SK-N-DZ (cell line): ENCODE measurements at regions not wholly inside any gene's neighbourhood (a gene's known extent, or its start where the extent isn't known, plus 50 kb on each side); places are given as distances from the start of the nearest gene placed in this dataset.
"Not testable (repeated sequence)": the region's sequence is repeated elsewhere in the genome, so short reads cannot be mapped to it uniquely, and the experiment has no call there.

Source experiments
- DNase-seq: peaks from one replicate; pipeline ENCODE4 v3.0.0-alpha.2; 2015; ENCODE audit warnings: low spot score

GRCh38 chr16:60013076-60013475 lies 1279.0 kb upstream of the GOT2 start:
- DNase-seq, result no peak

DNA sequence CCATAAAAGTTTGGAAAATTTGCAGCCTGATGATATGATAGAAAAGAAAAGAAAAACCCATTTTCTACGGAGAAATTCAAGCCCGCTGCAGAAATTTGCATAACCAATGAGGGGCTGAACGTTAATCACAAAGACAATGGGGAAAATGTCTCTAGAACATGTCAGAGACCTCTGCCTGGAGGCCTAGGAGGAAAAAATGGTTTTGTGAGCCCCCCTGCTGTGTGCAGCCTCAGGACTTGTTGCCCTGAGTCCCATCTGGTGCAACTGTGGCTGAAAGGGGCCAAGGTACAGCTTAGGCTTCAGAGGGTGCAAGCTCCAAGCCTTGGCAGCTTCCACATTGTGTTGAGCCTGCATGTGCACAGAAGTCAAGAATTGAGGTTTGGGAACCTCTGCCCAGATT lies 1267.4 kb upstream of the GOT2 start:
- no peak for DNase-seq

GRCh38 chr16:59997706-59998105 lies 1263.6 kb upstream of the GOT2 start:
- DNase-seq, result no peak

GRCh38 chr16:59993101-59993500 lies 1259.0 kb upstream of the GOT2 start:
- DNase-seq, result no peak

DNA sequence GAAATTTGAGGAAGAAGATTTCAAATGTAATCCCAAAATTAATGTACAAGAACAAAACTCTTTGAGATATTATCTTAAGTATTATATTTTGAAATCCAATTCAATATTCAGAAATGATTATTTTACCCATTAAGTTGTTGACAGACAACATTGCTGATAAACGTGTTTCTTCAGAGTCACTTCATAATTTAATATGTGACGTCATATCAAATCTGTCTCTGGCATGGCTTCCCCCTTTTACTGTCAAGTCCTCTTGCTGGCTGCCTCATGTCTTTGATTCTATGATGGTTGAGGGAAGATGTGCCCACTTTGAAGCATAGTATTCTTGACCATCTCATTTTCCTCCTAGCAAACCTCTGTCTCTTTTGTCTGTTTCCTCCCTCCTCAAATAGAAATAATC lies 1257.1 kb upstream of the GOT2 start:
- DNase-seq, result no peak

DNA sequence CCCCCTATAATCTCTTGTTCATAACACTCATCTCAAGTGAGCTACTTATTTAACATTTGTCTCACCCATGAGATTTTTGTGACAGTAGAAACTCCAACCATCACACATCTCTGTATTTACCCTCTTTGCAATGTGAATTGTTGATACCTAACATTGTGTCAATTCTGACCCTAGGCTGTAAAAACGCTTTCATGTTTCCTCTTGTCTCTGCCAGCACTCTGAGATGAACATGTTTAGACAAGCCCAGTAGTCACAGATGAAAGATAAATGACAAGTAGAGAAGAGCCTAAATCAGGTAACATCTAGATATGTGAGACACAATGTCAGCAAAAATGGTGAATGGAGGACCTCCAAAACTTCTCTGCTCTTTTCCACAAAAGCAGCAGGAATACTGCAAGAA lies 1254.5 kb upstream of the GOT2 start:
- no peak for DNase-seq

DNA sequence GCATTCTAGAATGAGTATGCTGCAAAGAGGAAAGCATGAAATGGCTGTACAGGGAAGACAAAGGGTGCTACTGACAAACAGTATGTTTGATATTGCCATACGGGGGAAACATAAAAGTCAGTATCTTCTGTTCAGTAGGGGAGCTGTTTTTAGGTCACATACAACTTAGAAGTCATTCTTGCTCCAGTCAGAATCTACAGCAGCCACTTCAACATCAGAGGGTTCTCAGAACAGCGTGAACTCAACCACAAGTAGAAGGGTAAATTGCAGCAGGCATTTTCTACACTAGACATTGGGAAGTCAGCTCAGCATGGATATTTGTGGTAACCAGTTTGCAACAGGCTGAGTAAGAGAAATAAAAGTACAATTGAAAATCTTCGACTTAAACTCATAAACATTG lies 1241.8 kb upstream of the GOT2 start:
- DNase-seq, result no peak

DNA sequence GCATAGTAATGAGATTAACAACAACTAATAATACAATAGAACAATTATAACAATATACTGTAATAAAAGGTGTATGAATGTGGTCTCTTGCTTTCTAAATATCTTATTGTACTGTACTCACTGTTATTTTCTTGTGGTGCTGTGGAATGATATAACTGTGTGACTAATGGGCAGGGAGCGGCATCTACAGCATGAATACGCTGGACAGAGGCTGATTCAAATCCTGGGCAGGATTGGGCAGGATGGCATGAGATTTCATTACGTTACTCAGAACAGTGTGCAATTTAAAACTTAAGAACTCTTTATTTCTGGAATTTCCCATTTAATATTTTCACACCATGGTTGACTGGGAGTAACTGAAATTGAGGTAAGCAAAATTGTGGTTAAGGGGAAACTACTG lies 1239.8 kb upstream of the GOT2 start:
- DNase-seq, result no peak

- no peak for DNase-seq
Measured at GRCh38 chr16:59971264-59971663, 1237.1 kb upstream of the GOT2 start.

GRCh38 chr16:59964232-59964924 lies 1230.3 kb upstream of the GOT2 start:
- DNase-seq, result no peak

- DNase-seq, result no peak
Measured at GRCh38 chr16:59959311-59959710, 1225.2 kb upstream of the GOT2 start.

DNA sequence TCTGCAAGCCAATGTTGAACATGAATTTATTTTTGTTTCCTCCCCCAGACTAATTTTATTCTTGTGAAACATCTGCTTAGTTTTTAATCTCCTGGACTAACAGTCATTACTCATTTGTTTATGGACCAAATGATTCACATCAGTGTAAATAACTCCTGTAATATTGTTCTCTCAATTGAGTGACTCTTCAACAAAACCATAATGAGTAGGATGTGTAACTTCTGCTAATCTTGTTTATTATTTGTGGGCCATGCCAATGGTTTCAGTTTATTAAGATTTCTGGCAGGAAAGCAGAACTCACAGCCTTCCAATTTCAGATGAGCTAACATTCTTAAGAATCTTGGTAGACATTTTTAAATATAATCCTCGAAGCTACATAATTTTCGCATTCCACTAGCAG lies 1216.3 kb upstream of the GOT2 start:
- no peak for DNase-seq

DNA sequence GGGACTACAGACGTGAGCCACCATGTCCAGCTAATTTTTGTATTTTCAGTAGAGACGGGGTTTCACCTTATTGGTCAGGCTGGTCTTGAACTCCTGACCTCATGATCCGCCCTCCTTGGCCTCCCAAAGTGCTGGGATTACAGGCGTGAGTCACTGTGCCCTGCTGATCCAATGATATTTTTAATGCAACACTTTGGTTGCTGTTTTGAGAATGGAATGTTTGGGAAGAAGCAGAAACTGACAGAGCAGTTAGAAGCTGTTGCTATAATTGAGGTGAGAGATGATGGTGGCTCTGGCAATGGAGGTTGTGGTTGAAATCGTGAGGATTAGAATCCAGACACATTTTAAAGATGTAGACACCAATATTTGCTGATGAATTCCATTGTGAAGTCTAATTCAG lies 1209.9 kb upstream of the GOT2 start:
- not testable (repeated sequence) for DNase-seq

GRCh38 chr16:59941594-59941993 lies 1207.5 kb upstream of the GOT2 start:
- DNase-seq, result no peak

- DNase-seq, result no peak
Measured at GRCh38 chr16:59920054-59920453, 1185.9 kb upstream of the GOT2 start.

DNA sequence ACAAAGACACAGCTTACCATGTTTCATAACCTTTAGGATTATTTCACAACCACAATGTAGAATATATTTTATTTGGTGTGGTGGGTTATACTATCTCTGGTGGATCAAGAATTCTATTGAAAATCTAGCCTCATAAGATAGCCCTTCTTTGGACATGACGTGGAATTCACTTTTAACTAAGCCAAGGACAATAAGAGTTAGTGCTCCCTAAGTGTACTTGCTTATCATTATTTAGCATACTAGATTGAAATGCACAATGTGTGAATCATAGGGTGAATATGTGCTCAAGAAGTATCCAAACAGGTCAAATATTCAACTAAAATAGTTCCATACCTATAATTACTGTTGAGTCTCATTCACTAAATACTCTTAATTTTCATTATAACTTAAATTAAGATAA lies 1179.5 kb upstream of the GOT2 start:
- no peak for DNase-seq

- no peak for DNase-seq
Measured at GRCh38 chr16:59909262-59909661, 1175.1 kb upstream of the GOT2 start.

DNA sequence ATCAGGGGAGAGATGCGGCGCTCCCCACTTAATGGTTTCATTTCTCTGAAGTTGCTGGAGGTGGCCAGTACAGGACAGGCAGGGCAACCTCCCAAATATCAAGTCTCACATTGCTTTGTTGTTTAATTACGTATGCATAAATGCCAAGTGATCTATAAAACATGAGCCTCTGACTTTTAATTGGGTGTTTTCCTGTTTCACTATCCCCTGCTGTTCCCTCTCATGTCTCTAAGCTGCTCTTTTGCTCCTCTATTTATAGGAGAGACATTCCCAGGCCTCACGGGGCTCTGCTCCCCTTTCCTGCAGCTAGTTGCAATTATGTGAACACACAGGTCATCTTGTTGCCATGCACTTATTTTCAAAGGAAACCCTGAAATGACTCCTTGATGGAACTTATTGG lies 1173.5 kb upstream of the GOT2 start:
- no peak for DNase-seq

- DNase-seq, result no peak
Measured at GRCh38 chr16:59905606-59906005, 1171.5 kb upstream of the GOT2 start.

DNA sequence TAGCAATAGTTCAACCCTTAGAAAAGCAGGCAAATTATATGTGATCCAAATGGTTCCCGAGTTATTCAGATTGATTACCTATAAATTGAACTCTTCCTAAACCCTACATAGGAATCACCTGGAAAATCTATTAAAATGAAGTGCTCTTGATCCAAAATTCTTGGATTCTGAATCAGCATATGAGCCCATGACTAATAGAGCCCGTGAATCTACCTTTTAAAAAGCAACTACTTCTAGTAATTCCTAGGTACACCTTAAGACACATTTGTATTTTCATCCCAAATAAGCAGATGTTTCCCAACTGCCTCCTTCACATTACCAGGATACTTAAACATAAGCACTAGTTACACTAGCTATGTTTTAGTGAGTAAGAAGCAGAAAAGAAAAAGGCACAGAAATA lies 1171.0 kb upstream of the GOT2 start:
- no peak for DNase-seq

DNA sequence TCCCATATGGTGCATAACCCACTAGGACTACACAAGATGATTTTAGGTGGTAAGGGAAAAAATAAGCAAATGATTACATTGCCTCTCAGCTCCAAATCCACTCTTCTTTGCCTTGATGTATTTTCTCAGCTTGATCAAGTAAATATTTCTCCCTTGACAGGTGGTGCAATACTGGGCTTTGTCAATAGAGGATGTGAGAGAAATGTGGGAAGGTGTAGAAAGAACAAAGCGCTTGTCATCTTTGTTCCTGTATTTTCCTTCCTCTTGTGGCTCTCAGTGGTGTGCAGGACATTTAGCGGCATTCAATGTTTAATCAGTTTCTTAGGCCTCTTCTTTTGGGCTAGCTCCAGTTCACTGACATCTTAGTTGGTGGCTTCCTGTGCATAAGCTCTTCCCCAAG lies 1165.8 kb upstream of the GOT2 start:
- no peak for DNase-seq

DNA sequence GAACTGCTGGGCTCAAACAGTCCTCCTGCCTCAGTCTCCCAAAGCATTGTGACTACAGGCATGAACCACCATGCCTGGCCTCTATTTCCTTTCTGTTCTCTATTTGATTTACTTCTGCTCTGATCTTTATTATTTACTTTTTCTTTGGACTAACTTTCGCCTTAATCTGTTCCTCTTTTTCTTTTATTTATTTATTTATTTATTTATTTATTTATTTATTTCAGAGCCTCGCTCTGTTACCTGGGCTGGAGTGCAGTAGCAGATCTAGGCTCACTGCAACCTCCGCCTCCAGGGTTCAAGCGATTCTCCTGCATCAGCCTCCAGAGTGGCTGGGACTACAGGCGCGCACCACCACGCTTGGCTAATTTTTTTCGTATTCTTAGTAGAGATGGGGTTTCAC lies 1158.3 kb upstream of the GOT2 start:
- no peak for DNase-seq

DNA sequence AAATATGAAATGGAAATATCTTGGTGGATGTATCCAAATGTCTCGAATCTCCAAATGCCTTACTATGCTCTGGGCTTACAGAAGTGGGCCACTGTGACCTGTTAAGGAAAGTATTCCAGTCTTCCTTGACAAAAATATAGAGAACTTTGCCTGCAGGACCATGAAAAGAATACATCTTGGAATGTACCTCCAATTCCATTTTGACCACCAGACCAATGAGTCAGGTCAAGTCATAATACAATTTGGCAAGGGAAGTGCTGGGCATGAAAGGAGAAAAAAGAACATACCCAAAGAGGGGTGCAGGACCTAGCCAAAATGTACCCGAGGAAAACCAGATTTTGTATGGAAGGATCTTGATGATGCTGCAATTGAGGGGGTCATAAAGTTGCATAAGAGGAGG lies 1153.7 kb upstream of the GOT2 start:
- DNase-seq, result no peak

- no peak for DNase-seq
Measured at GRCh38 chr16:59886021-59886420, 1151.9 kb upstream of the GOT2 start.
